ENCODE measurements at regions not wholly inside any gene's neighbourhood (a gene's known extent, or its start where the extent isn't known, plus 50 kb on each side); places are given as distances from the start of the nearest gene placed in this dataset.

- TF ChIP-seq, protein P1, sequence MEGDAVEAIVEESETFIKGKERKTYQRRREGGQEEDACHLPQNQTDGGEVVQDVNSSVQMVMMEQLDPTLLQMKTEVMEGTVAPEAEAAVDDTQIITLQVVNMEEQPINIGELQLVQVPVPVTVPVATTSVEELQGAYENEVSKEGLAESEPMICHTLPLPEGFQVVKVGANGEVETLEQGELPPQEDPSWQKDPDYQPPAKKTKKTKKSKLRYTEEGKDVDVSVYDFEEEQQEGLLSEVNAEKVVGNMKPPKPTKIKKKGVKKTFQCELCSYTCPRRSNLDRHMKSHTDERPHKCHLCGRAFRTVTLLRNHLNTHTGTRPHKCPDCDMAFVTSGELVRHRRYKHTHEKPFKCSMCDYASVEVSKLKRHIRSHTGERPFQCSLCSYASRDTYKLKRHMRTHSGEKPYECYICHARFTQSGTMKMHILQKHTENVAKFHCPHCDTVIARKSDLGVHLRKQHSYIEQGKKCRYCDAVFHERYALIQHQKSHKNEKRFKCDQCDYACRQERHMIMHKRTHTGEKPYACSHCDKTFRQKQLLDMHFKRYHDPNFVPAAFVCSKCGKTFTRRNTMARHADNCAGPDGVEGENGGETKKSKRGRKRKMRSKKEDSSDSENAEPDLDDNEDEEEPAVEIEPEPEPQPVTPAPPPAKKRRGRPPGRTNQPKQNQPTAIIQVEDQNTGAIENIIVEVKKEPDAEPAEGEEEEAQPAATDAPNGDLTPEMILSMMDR (IDR thresholded peaks at IDR 0.05) = no peak
- TF ChIP-seq EZH2 (IDR thresholded peaks at IDR 0.05; ENCODE audit: borderline replicate concordance, insufficient read depth, low read depth, low read length, poor library complexity, severe bottlenecking) = no peak
Observed at GRCh38 chrX:27241981-27242380, 221.2 kb downstream of the PPP4R3C start.
